22Rv1 (cell line): ENCODE measurements at regions not wholly inside any gene's neighbourhood (a gene's known extent, or its start where the extent isn't known, plus 50 kb on each side); places are given as distances from the start of the nearest gene placed in this dataset.

Experiments used
- H3K27ac ChIP-seq: fragments of 450-650 bp; 2 replicates; pipeline ENCODE4 v1.5.1; 2017
- CTCF ChIP-seq: fragments of 450-650 bp; IDR thresholded peaks from 2 replicates; pipeline ENCODE4 v1.5.1; 2017; ENCODE audit warnings: mild to moderate bottlenecking
- ZFX ChIP-seq: fragments of 450-650 bp; IDR thresholded peaks from 2 replicates; pipeline ENCODE4 v1.6.1; 2017; ENCODE audit warnings: antibody characterized with exemption, borderline replicate concordance

- TF ChIP-seq CTCF (no peak), ZFX (no peak)
- no peak overlapping the region for H3K27ac ChIP-seq
Measured at GRCh38 chr1:93774707-93775106, 93.1 kb upstream of the BCAR3 start.

- TF ChIP-seq ZFX (no peak), CTCF (no peak)
Measured at GRCh38 chr1:93773049-93773838, 91.6 kb upstream of the BCAR3 start.

GRCh38 chr1:93771843-93772242, 90.2 kb upstream of the BCAR3 start:
- no peak overlapping the region for H3K27ac ChIP-seq
- TF ChIP-seq ZFX (no peak), CTCF (no peak)

More at GRCh38 chr1:93773049-93773838, 91.6 kb upstream of the BCAR3 start:
- H3K27ac ChIP-seq = no peak overlapping the region

GRCh38 chr1:93770640-93771039, 89.0 kb upstream of the BCAR3 start:
- H3K27ac ChIP-seq = no peak overlapping the region
- no peak for TF ChIP-seq CTCF
- TF ChIP-seq ZFX = no peak

GRCh38 chr1:93769777-93770176, 88.1 kb upstream of the BCAR3 start:
- H3K27ac ChIP-seq = no peak overlapping the region
- TF ChIP-seq CTCF (no peak), ZFX (no peak)

- H3K27ac ChIP-seq = no peak overlapping the region
Measured at GRCh38 chr1:93768380-93768863, 86.8 kb upstream of the BCAR3 start.

More at GRCh38 chr1:93768380-93768863, 86.8 kb upstream of the BCAR3 start:
- no peak for TF ChIP-seq CTCF
- TF ChIP-seq ZFX = no peak
